ENCODE measurements at regions not wholly inside any gene's neighbourhood (a gene's known extent, or its start where the extent isn't known, plus 50 kb on each side); places are given as distances from the start of the nearest gene placed in this dataset.

DNA sequence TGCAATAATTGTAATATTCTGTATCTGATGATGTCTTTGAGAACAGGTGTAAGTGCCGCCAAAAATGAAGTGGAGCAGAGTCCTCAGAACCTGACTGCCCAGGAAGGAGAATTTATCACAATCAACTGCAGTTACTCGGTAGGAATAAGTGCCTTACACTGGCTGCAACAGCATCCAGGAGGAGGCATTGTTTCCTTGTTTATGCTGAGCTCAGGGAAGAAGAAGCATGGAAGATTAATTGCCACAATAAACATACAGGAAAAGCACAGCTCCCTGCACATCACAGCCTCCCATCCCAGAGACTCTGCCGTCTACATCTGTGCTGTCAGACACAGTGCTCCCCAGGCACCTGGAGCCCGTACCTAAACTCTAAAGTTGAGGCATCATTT is 268.7 kb downstream of the DAD1 start:
- Histone ChIP-seq H3K4me3 (ENCODE audit: low read length) (no peak overlapping the region), H3K27ac (ENCODE audit: low read depth, low read length) (no peak overlapping the region)
- no peak for TF ChIP-seq EZH2phosphoT487 (IDR thresholded peaks at IDR 0.05; ENCODE audit: borderline replicate concordance, low read length)
- TF ChIP-seq, protein P1, sequence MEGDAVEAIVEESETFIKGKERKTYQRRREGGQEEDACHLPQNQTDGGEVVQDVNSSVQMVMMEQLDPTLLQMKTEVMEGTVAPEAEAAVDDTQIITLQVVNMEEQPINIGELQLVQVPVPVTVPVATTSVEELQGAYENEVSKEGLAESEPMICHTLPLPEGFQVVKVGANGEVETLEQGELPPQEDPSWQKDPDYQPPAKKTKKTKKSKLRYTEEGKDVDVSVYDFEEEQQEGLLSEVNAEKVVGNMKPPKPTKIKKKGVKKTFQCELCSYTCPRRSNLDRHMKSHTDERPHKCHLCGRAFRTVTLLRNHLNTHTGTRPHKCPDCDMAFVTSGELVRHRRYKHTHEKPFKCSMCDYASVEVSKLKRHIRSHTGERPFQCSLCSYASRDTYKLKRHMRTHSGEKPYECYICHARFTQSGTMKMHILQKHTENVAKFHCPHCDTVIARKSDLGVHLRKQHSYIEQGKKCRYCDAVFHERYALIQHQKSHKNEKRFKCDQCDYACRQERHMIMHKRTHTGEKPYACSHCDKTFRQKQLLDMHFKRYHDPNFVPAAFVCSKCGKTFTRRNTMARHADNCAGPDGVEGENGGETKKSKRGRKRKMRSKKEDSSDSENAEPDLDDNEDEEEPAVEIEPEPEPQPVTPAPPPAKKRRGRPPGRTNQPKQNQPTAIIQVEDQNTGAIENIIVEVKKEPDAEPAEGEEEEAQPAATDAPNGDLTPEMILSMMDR (IDR thresholded peaks at IDR 0.05; ENCODE audit: low read depth, low read length, poor library complexity, severe bottlenecking), result no peak

DNA sequence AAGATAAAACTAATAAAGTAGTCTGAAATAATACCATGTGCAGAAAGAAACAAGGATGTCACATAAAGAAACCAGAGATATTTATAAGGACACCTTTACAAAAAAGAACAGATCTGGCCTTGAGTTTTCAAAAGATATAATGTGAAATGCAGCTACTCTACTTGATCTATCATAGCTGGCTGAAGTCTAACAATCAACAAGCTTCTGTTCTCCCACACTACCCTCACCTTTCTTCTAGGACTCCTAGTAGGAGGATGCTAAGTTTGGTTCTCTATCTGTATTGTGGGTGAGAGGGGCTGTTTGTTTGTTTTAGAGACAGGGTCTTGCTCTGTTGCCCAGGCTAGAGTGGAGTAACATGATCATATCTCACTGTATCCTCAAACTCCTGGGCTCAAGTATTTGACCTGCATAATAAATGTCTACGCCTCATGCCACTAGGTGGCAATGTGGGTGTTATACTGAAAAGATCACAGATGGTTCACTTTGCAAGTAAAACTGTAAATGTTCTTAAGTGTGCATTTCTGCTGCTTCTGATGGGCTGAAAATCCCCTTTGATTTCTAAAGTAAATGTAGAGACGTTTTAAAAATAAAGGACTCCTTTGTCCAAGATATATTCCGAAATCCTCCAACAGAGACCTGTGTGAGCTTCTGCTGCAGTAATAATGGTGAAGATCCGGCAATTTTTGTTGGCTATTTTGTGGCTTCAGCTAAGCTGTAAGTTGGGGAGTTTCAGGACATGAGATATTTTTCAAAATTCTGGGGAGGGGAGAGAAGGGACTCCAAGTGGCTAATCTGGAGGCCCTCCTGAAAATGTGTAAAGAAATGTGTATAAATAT is 269.3 kb downstream of the DAD1 start:
- H3K36me3 ChIP-seq (ENCODE audit: control insufficient read depth, low read length), result no peaks in the 10 kb centered on the region
- H3K79me2 ChIP-seq (ENCODE audit: control insufficient read depth, low read length), result no peaks in the 10 kb centered on the region
- peaks cover 14% of the 10 kb centered on the region; the same call in 1 of the 2 replicates for H3K27me3 ChIP-seq (ENCODE audit: control insufficient read depth, low read length)
- no peak overlapping the region for H3K27ac ChIP-seq (ENCODE audit: low read depth, low read length)
- H3K4me3 ChIP-seq (ENCODE audit: low read length), result no peak overlapping the region
- H3F3A ChIP-seq (ENCODE audit: control insufficient read depth, insufficient read depth), result no peaks in the 10 kb centered on the region
- H3K4me1 ChIP-seq (ENCODE audit: control insufficient read depth, low read length), result no peaks in the 10 kb centered on the region
- no peak overlapping the region for H3K4me2 ChIP-seq (ENCODE audit: low read length)
- H3K9me2 ChIP-seq (replicated peaks; ENCODE audit: control insufficient read depth, low read length), result no peaks in the 10 kb centered on the region
- TF ChIP-seq, protein P1 (IDR thresholded peaks at IDR 0.05; ENCODE audit: low read depth, low read length, poor library complexity, severe bottlenecking), result peak; percentile 76
- TF ChIP-seq EZH2phosphoT487 (IDR thresholded peaks at IDR 0.05; ENCODE audit: borderline replicate concordance, low read length), result no peak
- H3K9me3 ChIP-seq (ENCODE audit: control insufficient read depth, insufficient read depth, low read length), result no peaks in the 10 kb centered on the region
- no peaks in the 10 kb centered on the region for H4K20me1 ChIP-seq (ENCODE audit: control insufficient read depth, insufficient read depth, low read depth, low read length)

More for the DNA sequence above, 268.7 kb downstream of the DAD1 start:
- Histone ChIP-seq H3F3A (ENCODE audit: control insufficient read depth, insufficient read depth) (no peaks in the 10 kb centered on the region), H3K4me1 (ENCODE audit: control insufficient read depth, low read length) (no peaks in the 10 kb centered on the region), H3K9me2 (replicated peaks; ENCODE audit: control insufficient read depth, low read length) (no peaks in the 10 kb centered on the region), H3K36me3 (ENCODE audit: control insufficient read depth, low read length) (no peaks in the 10 kb centered on the region), H3K27me3 (ENCODE audit: control insufficient read depth, low read length) (peaks cover 14% of the 10 kb centered on the region; the same call in 1 of the 2 replicates), H3K9me3 (ENCODE audit: control insufficient read depth, insufficient read depth, low read length) (no peaks in the 10 kb centered on the region), H3K79me2 (ENCODE audit: control insufficient read depth, low read length) (no peaks in the 10 kb centered on the region), H4K20me1 (ENCODE audit: control insufficient read depth, insufficient read depth, low read depth, low read length) (no peaks in the 10 kb centered on the region), H3K4me2 (ENCODE audit: low read length) (no peak overlapping the region)

GRCh38 chr14:22318951-22319350 is 270.1 kb downstream of the DAD1 start:
- Histone ChIP-seq H3K4me3 (ENCODE audit: low read length) (no peak overlapping the region), H3K9me3 (ENCODE audit: control insufficient read depth, insufficient read depth, low read length) (no peaks in the 10 kb centered on the region), H3K27me3 (ENCODE audit: control insufficient read depth, low read length) (peaks cover 14% of the 10 kb centered on the region; the same call in 1 of the 2 replicates), H3K36me3 (ENCODE audit: control insufficient read depth, low read length) (no peaks in the 10 kb centered on the region), H3K9me2 (replicated peaks; ENCODE audit: control insufficient read depth, low read length) (no peaks in the 10 kb centered on the region), H3K4me1 (ENCODE audit: control insufficient read depth, low read length) (no peaks in the 10 kb centered on the region), H4K20me1 (ENCODE audit: control insufficient read depth, insufficient read depth, low read depth, low read length) (no peaks in the 10 kb centered on the region), H3K4me2 (ENCODE audit: low read length) (no peak overlapping the region), H3K79me2 (ENCODE audit: control insufficient read depth, low read length) (no peaks in the 10 kb centered on the region), H3K27ac (ENCODE audit: low read depth, low read length) (no peak overlapping the region), H3F3A (ENCODE audit: control insufficient read depth, insufficient read depth) (no peaks in the 10 kb centered on the region)
- TF ChIP-seq EZH2phosphoT487 (IDR thresholded peaks at IDR 0.05; ENCODE audit: borderline replicate concordance, low read length), result no peak
- TF ChIP-seq, protein P1 (IDR thresholded peaks at IDR 0.05; ENCODE audit: low read depth, low read length, poor library complexity, severe bottlenecking), result no peak

Data from DOHH2 (cell line).